DMS79 treated with DMSO at 0.1 percent for 48 hours (cell line): ENCODE measurements at regions not wholly inside any gene's neighbourhood (a gene's known extent, or its start where the extent isn't known, plus 50 kb on each side); places are given as distances from the start of the nearest gene placed in this dataset.

Source experiments
- DNase-seq: peaks from one replicate; lab custom pipeline; 2025; lab: John Stamatoyannopoulos, UW

DNA sequence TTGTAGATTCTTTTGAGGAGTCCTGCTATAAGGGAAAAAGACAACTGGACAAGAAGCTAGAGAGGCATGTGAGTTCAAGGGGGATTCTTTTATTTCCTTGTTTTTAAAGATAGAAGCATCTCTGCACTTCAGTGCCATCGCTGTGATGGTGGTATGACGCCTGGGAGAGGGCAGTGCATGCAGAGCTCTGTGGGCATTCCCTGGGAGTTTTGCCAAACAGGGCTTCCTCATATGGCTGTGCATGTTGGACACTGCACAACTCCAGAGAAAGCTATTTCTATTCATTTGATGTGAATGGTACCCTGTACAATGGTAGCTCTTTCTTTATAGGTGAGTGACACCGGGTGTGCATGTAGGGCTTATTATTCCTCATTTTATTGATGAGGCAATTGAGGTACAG lies 599.5 kb upstream of the DPP6 start:
- no peak for DNase-seq

DNA sequence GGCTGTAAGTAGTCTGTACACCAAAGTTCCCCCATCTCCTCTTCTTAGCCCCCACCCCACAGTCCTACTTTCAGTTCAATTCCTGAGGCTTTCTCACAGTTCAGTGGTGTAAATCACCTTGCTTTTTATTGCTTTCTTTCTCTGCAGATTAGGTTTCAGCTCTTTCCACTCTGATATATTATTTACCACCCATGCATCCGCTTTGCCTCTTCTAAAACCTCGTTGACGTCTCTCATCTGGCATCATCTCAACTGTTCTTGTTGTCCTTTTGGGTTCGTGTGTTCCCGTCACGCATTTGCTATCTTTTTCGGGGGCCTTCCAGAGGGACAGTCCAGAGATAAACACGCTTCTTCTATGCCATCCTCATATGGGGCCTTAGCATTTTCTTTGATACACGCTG lies 597.9 kb upstream of the DPP6 start:
- DNase-seq, result no peak

- DNase-seq, result no peak
Measured at GRCh38 chr7:153457746-153458145, 594.5 kb upstream of the DPP6 start.

GRCh38 chr7:153470004-153470671 lies 582.1 kb upstream of the DPP6 start:
- no peak for DNase-seq

- DNase-seq, result no peak
Measured at GRCh38 chr7:153472516-153472915, 579.7 kb upstream of the DPP6 start.

- DNase-seq, result no peak
Measured at GRCh38 chr7:153473185-153473584, 579.0 kb upstream of the DPP6 start.

DNA sequence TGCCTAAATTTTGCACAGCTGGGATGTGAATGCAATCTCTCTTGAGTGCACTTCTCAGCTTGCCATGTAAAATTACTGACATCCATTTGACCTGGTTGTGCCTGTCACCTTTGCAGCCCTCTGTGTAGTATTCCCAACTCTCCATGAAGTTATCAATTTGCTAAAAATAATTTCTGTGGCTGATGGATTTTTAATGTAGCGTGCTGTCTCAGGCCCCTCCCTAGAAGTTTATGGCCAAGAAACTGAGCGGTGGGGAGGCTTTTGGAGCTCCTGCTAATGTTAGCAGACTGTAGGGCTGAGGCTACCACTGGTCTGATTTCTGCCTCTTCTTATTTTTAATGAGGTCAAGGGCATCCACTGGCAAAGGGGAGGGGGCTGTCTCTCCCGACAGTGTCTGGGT lies 577.0 kb upstream of the DPP6 start:
- no peak for DNase-seq

- no peak for DNase-seq
Measured at GRCh38 chr7:153476166-153476565, 576.0 kb upstream of the DPP6 start.

GRCh38 chr7:153496257-153496656 lies 555.9 kb upstream of the DPP6 start:
- no peak for DNase-seq

DNA sequence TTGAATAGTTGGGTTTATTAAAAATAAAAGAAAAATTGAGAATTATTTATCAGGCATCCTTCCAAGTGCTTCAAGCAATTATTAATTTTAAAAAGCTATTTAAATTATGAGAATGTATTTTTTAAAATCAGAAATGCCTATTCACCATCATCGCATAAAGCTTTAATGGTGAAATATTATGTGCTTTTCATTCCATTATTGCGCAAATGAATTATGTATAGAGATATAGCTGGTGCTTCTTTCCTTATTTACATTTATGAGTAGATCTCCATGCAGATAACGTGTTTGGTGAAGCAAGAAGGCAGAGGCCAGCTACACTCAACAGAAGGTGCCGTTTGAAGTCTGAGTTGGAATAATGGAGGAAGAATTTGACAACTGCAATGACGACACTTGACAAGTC lies 549.1 kb upstream of the DPP6 start:
- no peak for DNase-seq

GRCh38 chr7:153504288-153505075 lies 547.7 kb upstream of the DPP6 start:
- no peak for DNase-seq

DNA sequence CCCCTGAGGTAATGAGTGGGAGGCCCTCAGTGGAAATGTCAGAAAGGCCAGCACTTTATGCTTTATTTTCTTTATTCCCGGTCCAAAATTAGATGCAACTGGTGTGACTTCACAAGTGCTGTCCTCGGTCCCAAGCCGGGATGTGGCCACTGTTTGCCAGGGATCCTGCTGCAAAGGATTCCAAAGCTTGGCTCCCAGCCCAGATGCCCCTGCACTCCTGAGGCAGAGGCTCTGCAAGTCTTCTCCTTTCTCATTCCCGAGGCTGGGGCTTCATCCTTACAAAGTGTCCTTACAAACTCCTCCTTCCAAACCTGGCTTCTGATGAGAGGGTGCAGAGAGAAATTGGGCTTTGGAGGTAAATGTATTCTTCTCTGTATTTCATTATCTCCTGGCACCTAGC lies 544.3 kb upstream of the DPP6 start:
- DNase-seq, result no peak

DNA sequence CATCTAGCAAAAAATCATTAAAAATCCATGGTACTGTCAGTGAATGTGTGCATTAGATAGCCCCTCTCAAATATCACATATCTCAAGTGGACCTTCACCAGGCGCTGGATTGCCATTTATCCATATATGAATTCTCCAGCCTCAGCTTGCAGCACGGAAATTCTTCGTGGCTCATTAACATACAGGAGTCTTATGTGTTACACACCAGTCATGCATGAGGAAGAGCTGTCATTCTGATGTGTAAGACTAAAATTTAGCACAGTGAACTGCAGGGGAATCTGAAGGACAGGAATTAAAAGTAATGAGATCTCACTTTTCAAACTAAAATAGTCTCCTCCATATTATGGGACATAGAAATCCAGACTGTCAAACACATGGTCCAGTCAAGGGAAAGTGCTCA lies 542.4 kb upstream of the DPP6 start:
- no peak for DNase-seq

GRCh38 chr7:153510674-153511073 lies 541.5 kb upstream of the DPP6 start:
- DNase-seq, result no peak

DNA sequence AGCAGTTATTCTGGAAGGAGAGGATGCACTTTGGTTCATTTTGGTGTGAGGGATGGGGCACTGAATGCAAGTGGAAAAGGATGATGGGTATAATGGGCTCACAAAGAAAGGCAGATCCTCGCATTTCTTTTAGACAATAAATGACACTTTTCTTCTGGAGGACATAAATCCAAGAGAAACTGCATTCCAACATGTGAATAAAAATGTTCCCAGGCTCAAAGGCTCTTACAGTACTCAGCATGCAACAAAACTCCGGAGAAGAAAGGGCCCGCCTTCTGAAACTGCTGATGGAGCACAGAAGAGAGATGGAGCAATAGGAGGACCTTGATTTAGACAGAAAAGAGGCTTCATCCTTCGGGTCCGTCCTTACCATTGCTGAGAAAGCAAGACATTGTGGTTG lies 538.2 kb upstream of the DPP6 start:
- no peak for DNase-seq

DNA sequence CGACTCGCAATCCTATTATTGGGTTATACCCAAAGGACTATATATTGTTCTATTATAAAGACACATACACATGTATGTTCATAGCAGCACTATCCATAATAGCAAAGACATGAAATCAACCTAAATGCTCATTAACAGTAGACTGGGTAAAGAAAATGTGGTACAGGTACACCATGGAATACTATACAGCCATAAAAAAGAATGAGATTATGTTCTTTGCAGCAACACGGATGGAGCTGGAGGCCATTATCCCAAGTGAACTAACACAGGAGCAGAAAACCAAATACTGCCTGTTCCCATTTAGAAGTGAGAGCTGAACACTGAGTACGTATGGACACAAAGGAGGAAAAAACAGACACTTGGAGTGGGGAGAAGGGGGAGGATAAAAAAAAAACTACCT lies 536.8 kb upstream of the DPP6 start:
- no peak for DNase-seq

GRCh38 chr7:153518201-153518984 lies 533.8 kb upstream of the DPP6 start:
- no peak for DNase-seq

DNA sequence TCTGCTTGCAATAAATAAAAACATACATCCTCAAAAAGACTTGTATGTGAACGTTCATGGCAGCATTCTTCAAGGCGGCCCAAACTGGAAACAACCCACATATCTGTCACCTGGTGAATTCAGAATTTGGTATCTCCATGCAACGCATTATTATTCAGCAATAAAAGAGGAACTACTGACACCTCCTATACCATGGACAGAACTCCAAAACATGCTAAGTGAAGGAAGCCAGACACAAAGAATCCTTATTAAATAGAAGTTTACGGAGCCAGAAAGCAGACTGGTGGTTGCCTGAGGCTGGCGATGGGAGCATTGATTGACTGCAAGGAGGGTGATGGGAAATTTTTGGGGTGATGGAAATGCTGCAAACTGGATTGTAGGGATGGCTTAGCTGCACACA lies 530.8 kb upstream of the DPP6 start:
- no peak for DNase-seq

- DNase-seq, result no peak
Measured at GRCh38 chr7:153522261-153522660, 529.9 kb upstream of the DPP6 start.

DNA sequence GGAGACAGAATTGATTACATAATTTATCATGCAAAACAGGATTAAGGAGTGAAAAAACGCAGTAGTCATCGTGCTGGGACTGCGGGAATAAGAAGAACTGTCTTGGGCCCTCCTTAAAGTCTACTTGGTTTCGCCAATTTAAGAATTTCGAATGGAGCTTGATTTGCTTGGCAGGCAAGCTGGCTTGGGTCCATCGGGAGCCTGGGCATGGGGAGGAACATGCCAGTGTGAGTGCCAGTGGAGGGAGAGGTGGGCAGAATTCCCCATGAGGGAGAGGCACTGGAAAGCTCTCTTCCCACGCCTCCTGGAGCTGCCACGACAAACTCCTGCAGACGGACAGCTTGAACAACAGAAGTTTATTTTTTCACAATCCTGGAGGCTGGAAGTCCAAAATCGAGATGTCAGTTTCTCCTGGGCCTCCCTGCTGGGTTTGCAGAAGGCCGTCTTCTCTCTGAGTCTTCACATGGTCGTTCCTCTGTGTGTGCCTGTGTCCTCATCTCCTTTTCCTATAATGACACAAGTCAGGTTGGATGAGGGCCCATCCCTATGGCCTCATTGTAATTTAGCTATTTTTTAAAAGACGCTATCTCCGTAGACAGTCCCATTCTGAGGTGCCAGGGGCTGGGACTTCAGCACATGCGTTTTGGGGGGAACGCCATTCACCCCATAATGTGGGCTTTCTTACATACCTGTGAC lies 528.7 kb upstream of the DPP6 start:
- DNase-seq, result no peak

DNA sequence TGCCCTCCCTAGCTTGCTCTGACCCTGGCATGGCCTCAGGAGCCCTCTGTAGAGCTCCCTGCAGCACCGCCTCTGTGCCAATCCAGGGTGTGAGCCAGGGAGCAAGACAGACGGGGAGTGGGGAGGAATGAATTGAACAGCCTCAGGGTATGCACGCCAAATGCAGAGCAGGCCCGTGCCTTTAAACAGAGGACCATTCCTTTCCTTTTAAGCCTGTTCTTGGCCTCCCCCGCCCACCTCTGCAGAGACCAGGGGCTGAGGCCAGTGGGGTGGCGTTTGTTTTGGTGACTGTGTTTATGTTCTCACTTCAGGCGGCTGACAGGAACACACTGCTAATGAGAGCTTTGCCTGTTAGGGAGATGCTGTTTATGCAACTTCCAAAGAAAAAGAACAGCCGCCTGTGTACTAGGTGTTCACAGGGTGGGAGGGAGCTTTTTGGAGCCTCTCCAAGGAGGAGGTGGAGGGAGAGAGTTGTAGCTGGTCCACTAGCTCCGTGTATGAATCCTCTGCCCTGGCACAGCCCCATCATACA lies 528.1 kb upstream of the DPP6 start:
- no peak for DNase-seq

GRCh38 chr7:153529100-153529499 lies 523.1 kb upstream of the DPP6 start:
- DNase-seq, result no peak
